ENCODE measurements at regions not wholly inside any gene's neighbourhood (a gene's known extent, or its start where the extent isn't known, plus 50 kb on each side); places are given as distances from the start of the nearest gene placed in this dataset.
"Not testable (repeated sequence)": the region's sequence is repeated elsewhere in the genome, so short reads cannot be mapped to it uniquely, and the experiment has no call there.

- in situ Hi-C loops (cut with MboI; ENCODE audit: low pct_unique_long_range_greater_than_20kb, low sequenced_read_pairs, unreplicated experiment) = no loop called here
- TF ChIP-seq, protein P1, sequence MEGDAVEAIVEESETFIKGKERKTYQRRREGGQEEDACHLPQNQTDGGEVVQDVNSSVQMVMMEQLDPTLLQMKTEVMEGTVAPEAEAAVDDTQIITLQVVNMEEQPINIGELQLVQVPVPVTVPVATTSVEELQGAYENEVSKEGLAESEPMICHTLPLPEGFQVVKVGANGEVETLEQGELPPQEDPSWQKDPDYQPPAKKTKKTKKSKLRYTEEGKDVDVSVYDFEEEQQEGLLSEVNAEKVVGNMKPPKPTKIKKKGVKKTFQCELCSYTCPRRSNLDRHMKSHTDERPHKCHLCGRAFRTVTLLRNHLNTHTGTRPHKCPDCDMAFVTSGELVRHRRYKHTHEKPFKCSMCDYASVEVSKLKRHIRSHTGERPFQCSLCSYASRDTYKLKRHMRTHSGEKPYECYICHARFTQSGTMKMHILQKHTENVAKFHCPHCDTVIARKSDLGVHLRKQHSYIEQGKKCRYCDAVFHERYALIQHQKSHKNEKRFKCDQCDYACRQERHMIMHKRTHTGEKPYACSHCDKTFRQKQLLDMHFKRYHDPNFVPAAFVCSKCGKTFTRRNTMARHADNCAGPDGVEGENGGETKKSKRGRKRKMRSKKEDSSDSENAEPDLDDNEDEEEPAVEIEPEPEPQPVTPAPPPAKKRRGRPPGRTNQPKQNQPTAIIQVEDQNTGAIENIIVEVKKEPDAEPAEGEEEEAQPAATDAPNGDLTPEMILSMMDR (IDR thresholded peaks at IDR 0.05; ENCODE audit: extremely low read depth, insufficient read depth, missing control alignments) = no peak
- DNase-seq (ENCODE audit: low spot score) = no peak
These were observed 819.1 kb downstream of the TRIML1 start for GRCh38 chr4:188958346-188958745.

- TF ChIP-seq, protein P1 (IDR thresholded peaks at IDR 0.05; ENCODE audit: extremely low read depth, insufficient read depth, missing control alignments) = no peak
- no peak for DNase-seq (ENCODE audit: low spot score)
- in situ Hi-C loops (cut with MboI; ENCODE audit: low pct_unique_long_range_greater_than_20kb, low sequenced_read_pairs, unreplicated experiment) = no loop called here
These were observed 820.2 kb downstream of the TRIML1 start for GRCh38 chr4:188959424-188959823.

- in situ Hi-C loops (cut with MboI; ENCODE audit: low pct_unique_long_range_greater_than_20kb, low sequenced_read_pairs, unreplicated experiment) = no loop called here
- TF ChIP-seq, protein P1 (IDR thresholded peaks at IDR 0.05; ENCODE audit: extremely low read depth, insufficient read depth, missing control alignments) = no peak
- DNase-seq (ENCODE audit: low spot score) = no peak
These were observed 821.3 kb downstream of the TRIML1 start for GRCh38 chr4:188960411-188961093.

DNA sequence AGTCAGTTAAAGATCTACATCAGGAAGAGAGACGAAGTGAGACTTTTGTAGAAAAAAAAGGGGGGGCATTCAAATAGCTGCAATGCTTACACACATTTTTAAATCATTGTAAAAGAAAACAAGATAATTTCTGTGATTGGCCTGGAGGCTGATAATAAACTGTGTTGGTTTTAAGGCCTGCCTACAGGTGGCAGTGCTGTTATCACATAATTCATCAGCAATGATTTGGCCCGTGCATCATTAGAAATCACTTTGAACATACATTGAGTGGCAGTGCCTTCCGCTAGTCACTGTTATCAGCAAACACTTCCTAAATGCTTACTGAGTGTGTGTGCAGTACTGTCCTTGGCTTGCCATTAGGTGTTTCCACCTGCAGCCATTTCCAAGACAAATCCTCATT lies 831.9 kb downstream of the TRIML1 start:
- DNase-seq (ENCODE audit: low spot score) = no peak

DNA sequence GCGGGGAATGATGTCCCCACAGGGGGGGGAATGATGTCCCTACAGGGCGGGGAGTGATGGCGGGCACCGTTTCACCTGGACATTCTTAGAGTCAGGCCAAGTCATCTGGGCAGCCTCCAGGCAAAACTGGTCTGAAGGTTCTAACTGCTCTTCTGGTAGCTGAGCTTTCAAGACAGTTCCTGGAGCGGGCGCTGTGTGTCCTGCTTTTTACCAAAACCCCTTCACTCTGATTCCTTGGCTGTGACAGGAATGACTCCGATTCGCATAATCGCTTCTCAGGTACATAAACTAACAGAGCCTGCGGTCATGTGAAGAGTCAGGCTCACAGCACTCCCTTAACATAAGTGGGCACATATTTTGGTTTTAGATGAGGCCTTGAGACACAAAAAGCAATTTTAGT lies 836.0 kb downstream of the TRIML1 start:
- in situ Hi-C loops (cut with MboI; ENCODE audit: low pct_unique_long_range_greater_than_20kb, low sequenced_read_pairs, unreplicated experiment) = no loop called here
- DNase-seq (ENCODE audit: low spot score) = no peak
- TF ChIP-seq, protein P1 (IDR thresholded peaks at IDR 0.05; ENCODE audit: extremely low read depth, insufficient read depth, missing control alignments) = no peak

More for the DNA sequence above, 831.9 kb downstream of the TRIML1 start:
- in situ Hi-C loops (cut with MboI; ENCODE audit: low pct_unique_long_range_greater_than_20kb, low sequenced_read_pairs, unreplicated experiment) = no loop called here
- TF ChIP-seq, protein P1 (IDR thresholded peaks at IDR 0.05; ENCODE audit: extremely low read depth, insufficient read depth, missing control alignments) = peak; percentile 7

DNA sequence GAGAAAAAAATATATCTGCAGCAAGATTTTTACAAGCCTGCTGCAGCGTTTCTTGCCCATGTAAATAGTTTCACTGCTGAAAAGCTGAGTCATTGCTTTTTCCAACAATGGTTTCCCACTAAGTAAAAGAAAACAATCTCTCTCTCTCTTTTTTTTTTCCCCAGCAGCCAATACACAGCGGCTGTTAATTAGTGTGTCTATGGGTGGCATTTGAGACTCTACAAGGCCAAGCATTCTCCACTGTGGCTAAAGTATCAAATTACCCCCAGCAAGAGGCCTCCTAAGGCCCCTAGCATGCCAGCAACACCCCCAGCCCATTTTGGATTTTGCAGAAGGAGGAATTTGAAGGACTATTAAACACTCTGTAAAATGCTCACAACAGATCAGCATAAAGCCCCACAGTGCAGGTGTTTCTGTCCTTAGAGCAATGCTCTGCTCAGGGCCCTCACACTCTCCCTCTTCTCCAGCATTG lies 837.4 kb downstream of the TRIML1 start:
- in situ Hi-C loops (cut with MboI; ENCODE audit: low pct_unique_long_range_greater_than_20kb, low sequenced_read_pairs, unreplicated experiment) = no loop called here
- TF ChIP-seq, protein P1 (IDR thresholded peaks at IDR 0.05; ENCODE audit: extremely low read depth, insufficient read depth, missing control alignments) = no peak
- DNase-seq (ENCODE audit: low spot score) = no peak

GRCh38 chr4:188977232-188977631 lies 838.0 kb downstream of the TRIML1 start:
- in situ Hi-C loops (cut with MboI; ENCODE audit: low pct_unique_long_range_greater_than_20kb, low sequenced_read_pairs, unreplicated experiment); DNase-seq (ENCODE audit: low spot score): not testable (repeated sequence)
